ENCODE measurements at regions not wholly inside any gene's neighbourhood (a gene's known extent, or its start where the extent isn't known, plus 50 kb on each side); places are given as distances from the start of the nearest gene placed in this dataset.

DNA sequence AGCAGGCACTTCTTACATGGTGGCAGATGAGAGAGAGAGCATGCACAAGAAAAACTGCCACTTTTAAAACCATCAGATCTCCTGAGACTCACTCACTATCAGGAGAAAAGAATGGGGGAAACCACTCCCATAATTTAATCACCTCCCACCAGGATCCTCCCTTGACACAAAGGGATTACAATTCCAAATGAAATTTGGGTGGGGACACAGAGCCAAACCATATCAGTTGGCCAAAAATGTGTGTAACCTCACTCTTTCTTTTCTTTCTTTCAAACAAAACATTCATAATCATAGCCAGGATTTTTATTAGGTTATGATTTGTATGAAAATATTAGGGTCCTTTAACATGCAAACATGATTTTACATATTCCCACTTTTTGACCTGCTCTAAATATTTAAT lies 222.1 kb downstream of the PCDH18 start:
- DNase-seq: no peak

GRCh38 chr4:137309424-137309823 lies 222.9 kb downstream of the PCDH18 start:
- DNase-seq: no peak

- DNase-seq: no peak
Measured at GRCh38 chr4:137307806-137308205, 224.5 kb downstream of the PCDH18 start.

DNA sequence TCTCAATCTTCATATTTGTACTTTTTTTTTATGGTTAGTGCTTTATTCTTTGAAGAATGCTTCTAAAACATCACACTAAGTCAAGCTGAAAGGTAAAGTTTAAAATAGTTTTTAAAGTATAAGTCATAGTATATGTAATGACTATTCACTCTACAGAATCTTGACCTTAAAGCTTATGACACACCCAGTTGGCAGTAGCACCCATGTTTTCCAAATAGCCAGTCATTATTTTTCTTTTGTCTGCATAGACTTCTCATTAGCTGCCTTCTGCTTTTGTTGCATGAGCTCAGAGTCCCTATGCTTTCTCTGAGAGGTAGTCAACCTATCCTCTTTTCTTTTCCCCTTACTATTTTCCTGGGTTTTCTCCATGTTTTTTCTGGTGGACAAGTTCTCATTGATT lies 231.5 kb downstream of the PCDH18 start:
- DNase-seq: no peak

GRCh38 chr4:137299281-137299680 lies 233.0 kb downstream of the PCDH18 start:
- DNase-seq: no peak

DNA sequence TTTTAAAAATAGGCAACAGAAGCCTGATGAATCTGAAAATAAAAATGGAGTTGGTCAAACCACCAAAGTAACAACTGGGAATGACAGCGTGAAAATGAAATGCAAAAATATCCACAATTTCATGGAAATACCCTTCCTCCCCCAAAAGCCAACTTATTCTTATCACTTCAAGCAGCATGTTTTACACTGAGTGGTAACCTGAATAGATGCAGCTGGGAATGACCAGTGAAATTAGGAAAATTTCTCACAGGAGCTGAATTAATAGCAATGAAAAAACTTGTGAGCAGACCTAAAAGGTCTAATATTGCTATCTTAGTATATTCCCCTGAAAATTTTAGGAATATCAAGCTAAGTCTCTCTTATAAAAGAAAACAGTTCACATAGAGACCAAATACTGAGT lies 239.0 kb downstream of the PCDH18 start:
- DNase-seq: no peak

DNA sequence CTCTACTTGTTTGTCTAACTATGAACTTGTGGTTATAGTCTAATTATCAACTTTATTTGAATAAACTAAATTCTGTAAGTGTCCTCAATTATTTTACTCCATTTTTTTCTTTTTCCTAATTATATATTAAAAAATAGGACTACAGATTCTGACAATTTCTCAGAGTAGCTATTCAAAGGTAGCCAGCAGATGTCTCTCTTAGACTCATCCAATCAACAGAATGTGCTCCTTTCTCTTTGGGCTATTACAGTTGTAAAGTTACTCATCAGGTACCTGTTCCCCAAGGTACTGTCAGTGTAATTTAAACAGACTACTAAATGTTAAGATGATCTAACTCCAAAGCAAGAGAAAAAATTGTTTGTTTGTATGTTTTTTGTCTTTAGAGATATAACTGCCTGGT lies 248.6 kb downstream of the PCDH18 start:
- DNase-seq: no peak

DNA sequence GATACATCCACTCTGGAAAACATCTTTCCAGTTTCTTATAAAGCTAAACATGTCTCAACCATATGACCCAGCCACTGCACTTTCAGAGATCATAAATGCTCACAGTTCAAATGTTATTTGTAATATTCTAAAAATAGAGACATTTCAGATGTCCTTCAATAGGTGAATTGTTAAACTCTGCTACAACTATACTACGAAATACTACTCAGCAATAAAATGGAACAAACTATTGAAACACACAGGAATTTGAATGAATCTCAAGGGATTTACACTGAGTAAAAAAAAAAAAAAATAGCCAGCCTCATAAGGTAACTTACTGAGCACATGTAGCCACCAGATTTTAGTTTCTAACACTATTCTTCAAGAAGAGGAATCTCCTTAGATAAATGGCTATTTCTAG lies 253.9 kb downstream of the PCDH18 start:
- no peak for DNase-seq

DNA sequence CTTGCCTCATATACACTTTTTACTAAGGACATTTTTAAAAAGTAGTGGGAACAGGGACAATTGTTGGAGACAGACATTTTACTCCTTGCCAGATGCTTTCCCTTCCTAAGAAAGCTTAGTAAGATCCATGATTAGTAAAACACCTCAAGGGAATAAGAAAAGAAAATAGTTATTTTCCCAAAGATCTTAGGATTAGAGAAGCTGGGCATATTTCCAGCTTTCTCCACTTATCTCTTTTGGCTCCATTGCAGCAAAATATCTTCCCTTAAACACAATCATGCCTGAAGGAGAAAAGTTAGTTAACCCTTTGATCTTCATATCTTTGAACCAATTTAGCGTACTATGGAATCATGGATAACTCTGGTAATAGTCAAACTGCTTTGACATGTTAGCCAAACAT lies 257.9 kb downstream of the PCDH18 start:
- no peak for DNase-seq

DNA sequence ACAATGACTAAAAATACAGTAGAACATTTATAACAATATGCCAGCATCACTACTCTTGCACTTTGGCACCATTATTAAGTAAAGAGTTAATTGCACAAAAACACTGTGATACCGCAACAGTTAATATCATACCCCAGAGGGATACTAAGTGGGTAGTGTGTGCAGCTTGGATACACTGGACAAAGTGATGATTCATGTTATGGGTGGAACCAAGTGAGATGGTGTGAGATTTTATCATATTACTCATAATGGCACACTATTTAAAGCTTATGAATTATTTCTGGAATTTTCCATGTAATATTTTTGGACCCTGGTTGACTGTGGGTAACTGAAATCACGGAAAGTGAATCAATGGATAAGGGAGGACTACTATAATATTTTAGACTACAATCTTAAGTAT lies 265.3 kb downstream of the PCDH18 start:
- DNase-seq: no peak

GRCh38 chr4:137266511-137266910 lies 265.8 kb downstream of the PCDH18 start:
- DNase-seq: no peak

GRCh38 chr4:137263206-137263605 lies 269.1 kb downstream of the PCDH18 start:
- no peak for DNase-seq

DNA sequence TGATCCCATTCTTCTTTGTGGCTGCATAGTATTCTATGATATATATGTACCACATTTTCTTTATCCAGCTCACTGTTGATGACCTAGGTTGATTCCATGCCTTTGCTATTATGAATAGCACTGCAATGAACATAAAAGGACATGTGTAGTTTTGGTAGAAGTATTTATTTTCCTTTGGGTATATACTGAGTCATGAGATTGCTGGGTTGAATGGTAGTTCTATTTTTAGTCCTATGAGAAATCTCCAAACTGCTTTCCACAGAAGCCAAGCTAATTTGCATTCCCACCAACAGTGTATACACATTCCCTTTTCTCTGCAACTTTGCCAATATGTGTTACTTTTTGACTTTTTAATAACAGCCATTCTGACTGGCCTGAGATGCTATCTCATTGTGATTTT lies 278.3 kb downstream of the PCDH18 start:
- DNase-seq: no peak

DNA sequence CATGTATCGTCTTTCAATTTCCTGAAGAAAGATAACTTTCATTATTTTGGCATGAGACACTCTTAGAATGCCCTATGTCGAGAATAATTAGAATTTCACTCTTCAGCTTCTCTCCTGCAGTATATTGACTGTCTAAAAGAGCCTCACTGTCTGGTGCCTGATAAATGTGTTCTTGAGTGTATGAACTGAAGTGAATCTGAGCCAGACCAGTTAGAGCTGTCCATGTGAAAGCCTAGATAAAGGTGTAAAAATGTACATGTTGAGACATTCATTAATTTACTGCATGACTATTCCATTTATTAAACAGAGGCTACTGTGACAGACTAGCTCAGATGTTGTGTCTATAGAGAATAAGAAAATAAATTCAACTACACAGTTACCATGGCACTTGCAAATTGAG lies 283.2 kb downstream of the PCDH18 start:
- DNase-seq: no peak

DNA sequence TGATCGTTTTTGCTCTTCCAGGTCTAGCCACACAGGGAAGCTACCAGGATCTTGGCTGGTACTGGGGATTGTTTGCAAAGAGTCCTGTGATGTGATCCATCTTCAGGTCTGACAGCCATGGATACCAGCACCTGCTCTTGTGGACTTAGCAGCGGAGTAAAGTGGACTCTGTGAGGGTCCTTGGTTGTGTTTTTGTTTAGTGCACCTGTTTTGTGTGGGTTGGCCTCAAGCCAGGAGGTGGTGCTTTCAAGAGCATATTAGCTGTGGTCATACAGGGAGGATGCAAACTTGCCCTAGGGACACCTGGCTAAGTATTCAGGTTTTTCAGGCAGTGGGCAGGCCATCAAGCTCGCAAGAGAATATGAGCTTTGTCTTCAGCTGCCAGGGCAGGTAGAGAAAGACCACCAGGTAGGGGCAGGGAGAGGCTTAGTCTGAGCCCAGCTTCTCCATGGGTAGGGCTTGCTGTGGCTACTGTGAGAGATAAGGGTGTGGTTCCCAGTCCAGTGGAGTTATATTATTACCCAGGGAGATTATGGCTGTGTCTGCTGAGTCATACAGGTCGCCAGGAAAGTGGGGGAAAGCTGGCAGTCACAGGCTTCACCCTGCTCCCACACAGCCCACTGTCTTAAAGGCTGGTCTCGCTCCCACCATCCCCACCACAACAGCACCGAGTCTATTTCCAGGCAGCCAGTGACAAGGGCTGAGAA lies 293.7 kb downstream of the PCDH18 start:
- peak; percentile 93 for DNase-seq

- DNase-seq: peak; percentile 48
Measured at GRCh38 chr4:137226900-137227299, 305.4 kb downstream of the PCDH18 start.

- no peak for DNase-seq
Measured at GRCh38 chr4:137226221-137226620, 306.1 kb downstream of the PCDH18 start.

DNA sequence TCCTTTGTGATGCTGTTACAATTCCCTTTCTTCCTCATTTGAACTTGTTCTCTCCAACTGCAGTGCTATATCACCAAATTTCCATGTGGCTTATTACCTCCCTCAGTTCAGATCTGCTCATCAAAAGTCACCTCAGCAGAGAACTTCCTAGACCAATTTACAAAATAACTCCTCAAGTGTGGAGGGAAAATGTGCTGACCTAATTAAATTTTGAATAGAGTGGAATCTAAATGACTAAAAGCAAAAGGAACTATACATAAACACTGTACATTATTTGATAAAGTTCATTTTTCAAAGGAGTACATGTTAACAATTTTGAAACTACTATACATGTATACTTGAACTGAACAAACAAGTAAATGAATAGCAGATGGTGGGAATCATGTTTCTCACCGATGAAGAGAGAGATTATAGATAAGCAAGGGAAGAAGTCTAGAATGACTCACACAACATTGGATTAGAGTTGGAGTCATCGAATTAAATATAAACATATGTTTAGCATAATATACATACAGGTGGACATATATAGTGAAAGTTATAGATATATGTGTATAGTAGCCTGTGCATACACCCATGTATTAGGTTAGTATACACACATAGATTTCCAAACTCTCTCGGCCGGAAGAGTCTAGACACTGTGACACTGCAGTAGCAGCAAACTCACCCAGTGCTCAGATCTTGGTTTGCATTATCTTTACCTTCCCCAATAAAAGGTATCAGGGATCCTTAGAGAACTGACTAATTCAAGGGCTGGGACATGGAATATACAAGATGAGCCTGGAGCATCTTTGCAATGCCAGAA lies 318.7 kb downstream of the PCDH18 start:
- DNase-seq: no peak

DNA sequence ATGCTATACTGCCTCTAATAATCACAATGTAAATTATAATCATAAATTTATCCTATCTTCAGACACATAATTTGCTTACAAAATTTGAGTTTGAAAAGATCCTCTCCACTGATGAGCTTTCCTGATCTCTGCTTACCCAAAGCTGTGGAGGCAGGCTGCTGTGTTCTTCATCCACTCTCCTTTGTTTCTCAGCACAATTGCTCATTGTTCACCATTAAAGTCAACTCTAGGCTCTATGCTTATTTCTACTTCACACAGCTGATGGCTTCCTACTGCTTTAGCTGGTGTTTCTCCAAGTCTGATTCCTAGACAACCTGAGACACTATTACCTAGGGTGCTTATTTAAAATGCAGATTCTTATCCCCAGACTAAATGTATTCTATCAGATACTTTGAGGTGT lies 319.7 kb downstream of the PCDH18 start:
- DNase-seq: no peak

DNA sequence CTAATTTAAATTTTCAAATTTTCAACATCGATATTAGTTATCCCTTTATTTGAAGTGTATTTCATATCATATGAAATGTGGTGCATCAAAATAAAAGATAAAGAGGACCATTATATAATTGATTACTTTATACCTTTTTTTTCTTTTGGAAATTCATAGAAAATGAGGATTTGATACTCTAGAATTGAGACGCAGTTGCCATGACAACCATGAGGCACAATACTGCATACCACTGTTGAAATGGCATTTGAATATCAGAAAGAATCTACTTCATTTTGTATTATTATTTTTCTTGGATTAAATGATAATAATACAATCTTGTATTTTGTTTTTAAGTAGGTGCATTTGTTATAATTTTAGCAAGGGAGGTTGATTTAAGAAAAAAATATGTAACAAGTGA lies 323.1 kb downstream of the PCDH18 start:
- no peak for DNase-seq

- DNase-seq: no peak
Measured at GRCh38 chr4:137206781-137207180, 325.5 kb downstream of the PCDH18 start.

- no peak for DNase-seq
Measured at GRCh38 chr4:137203601-137204000, 328.7 kb downstream of the PCDH18 start.

GRCh38 chr4:137200322-137200721 lies 332.0 kb downstream of the PCDH18 start:
- no peak for DNase-seq

- no peak for DNase-seq
Measured at GRCh38 chr4:137198791-137199190, 333.5 kb downstream of the PCDH18 start.

GRCh38 chr4:137194670-137195069 lies 337.6 kb downstream of the PCDH18 start:
- no peak for DNase-seq
